Fibroblast of skin of left quadriceps (primary cell): ENCODE measurements at regions not wholly inside any gene's neighbourhood (a gene's known extent, or its start where the extent isn't known, plus 50 kb on each side); places are given as distances from the start of the nearest gene placed in this dataset.

ENCODE experiments used
- DNase-seq, 2 experiments: peaks; one replicate each; pipeline ENCODE4 v3.0.0-alpha.2; 2013; ENCODE audit warnings: low read depth in 2 of 2

DNA sequence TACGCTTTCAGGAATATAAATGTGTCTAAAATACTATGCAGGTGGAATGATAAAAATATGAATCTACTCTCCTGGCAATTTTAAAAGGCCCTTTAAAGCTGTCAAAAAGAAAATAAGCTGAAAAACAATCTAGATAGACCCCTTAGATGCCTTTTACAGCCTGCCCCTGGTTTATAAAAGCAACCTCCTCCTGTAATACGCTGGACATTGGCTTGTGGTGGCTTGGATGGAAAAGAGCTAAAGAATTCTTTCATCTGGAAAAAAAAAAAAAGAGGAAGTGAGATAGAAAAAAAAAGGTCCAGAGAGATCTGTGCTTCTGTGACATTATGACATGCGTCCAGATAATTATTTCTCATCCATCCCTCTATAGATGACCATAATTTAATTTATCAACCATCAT, 115.9 kb upstream of the NRSN1 start:
- no peak for DNase-seq

DNA sequence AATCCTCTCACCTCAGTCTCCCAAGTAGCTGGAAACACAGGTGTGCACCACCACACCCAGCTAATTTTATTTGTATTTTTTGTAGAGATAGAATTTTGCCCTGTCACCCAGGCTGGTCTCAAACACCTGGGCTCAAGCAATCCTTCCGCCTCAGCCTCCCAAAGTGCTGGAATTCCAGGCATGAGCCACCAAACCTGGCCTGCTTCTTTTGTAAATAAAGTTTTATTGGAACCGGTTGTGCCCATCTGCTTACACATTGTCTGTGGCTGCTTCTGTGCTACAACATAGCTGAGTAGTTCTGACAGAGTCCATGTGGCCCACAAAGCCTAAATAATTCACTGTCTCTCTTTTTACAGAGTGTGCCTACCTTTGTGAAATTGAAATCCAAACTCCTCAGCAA, 109.7 kb upstream of the NRSN1 start:
- no peak for DNase-seq

- DNase-seq = no peak
These were observed 109.2 kb upstream of the NRSN1 start for GRCh38 chr6:24016857-24017256.

DNA sequence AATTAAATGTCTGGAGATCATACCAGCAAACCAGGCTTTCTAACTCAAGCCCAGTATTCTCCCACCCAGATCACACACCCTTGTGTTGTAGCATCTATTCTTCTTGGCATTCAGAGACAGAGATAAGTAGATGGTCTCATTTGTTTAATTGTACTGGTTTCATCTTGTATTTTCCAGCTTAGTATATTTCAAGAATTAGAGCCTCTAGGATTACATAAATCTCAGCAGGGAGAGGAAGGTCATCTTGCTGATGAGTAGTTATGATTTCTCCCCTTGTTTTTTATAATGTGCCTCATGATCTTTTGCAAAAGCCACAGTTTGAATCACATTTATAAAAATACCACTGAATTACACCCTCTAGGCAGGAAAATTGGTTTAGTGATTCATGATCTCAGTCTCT, 106.6 kb upstream of the NRSN1 start:
- no peak for DNase-seq

GRCh38 chr6:24019830-24020229, 106.2 kb upstream of the NRSN1 start:
- no peak for DNase-seq

DNA sequence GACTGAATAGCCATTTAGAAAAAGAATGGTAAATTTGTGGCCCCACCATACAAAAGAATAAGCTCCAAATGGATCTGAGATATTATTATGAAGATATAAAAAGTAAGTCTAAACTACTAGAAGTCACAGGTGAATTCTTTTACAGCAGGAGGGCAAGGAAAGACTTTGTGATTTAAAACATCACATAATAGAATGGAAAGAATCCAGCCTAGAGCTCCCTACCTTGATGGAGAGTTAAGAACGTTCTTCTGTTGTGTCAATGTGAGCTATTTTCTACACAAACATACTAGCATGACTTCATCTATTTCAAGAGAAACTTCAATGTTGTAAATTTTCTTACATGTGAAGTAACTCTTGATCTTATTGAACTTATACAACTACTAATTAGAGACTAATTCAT, 100.0 kb upstream of the NRSN1 start:
- no peak for DNase-seq

GRCh38 chr6:24031496-24031895, 94.5 kb upstream of the NRSN1 start:
- no peak for DNase-seq

GRCh38 chr6:24032896-24033688, 92.9 kb upstream of the NRSN1 start:
- DNase-seq = no peak

DNA sequence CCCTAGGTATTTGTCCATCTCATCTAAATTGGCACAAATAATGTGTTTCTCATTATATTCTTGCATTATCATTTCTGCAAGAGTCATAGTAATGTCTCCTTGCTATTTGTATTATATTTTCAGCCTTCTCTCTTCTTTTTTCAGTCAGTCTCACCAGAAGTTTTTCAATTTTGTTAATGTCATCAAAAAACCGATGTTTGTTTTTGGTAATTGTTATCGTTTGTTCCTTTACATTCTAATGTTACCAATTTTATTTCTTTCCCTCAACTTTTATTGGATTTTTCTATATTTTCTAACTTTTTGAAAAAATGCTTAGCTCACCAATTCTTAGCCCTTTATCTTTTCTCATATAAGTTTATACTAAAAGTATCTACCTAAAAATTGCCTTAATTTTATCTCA, 82.2 kb upstream of the NRSN1 start:
- DNase-seq = no peak

DNA sequence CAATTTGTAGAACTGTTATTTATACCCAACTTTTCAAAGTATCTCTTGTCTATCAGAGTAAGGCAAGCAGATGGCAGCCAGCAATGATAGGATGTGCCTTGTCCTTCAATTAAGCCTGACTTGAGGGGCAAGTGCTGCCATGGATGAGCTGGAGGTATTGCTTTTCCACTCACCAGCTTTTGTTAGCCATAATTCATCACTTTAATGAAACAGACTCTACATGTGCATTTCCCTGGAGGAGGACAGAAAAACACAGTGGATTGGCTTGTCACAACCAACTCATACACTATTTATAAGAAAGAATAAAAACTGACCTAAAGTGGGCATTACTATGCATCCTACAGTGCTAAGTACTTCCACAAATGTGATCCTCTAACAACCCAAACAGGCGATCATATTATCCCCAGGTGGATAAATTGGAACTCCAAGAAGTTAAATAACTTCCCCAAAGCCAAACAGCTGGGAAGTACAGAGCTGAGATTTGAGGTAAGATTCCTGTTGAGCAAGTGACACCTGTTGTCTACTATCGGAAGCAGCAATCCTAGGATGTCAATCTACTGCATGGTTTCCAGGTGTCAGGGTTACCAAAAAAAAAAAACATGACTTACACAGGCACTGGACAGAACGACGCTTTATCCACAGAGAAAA, 73.9 kb upstream of the NRSN1 start:
- DNase-seq = no peak

DNA sequence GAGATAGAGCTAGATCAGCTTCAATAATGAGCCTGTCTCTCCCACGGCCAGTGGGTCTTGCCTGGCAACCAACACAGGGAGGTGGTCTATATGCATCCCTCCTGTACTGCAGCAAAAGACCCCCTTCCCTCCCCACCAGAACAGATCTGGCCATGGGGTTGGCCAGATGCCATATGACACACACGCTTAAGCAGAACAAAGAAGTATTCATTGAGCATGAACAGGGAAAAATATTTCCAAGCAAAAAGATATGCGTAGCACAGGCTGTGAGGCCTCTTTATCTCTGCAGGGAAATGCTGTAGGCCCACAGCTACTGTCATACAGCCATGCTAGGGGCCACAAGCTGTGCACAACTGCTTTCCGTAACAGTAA, 73.4 kb upstream of the NRSN1 start:
- no peak for DNase-seq

GRCh38 chr6:24053057-24053456, 73.0 kb upstream of the NRSN1 start:
- DNase-seq = no peak

DNA sequence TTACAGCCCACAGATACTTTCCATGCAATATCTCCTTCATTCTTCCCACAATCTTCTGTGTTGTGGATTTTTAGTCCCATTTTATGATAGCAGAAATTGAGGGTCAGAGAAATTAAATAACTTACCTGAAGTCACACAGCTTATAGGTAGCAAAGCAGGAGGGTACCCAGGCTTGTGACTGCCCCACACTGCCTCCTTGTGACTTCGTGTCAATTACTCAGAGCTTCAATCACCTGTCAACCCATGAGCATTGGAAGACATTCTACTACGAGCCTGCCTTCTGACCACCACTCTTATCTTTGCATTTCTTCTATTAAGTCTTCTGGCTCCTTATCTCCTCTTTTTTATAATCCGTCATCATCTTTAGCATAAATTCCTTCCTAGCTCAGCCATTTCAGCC, 71.6 kb upstream of the NRSN1 start:
- DNase-seq = no peak

DNA sequence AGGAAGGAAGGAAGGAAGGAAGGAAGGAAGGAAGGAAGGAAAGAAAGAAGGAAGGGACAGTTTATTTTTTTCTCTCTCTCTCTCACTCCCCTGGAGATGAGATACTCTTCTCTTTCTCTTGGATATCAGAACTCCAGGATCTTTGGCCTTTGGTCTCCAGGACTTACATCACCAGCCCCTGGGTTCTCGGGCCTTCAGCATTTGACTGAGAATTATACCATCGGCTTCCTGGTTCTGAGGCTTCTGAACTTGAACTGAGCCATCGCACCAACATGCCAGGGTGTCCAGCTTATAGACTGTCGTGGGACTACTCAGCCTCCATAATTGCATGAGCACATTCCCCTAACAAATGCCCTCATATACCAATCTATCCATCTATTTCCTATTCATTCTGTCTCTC, 69.4 kb upstream of the NRSN1 start:
- no peak for DNase-seq

DNA sequence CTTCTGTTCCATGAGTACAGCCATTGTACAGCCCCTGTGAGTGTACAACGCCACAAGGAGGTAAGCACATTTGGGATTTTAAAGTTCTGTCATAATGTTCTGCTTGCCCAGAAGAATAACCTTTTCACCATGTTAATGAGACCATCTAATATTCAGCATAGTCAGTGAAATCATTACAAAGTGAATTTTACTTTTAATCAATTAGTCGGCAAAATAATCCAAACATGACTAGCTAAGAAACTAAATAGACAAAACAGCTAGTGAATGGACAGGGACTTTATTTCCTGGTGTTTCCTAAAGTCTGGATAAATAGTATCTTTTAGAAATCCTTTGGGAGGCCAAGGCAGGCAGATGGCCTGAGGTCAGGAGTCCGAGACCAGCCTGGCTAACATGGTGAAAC, 69.0 kb upstream of the NRSN1 start:
- DNase-seq = no peak

- no peak for DNase-seq
These were observed 64.8 kb upstream of the NRSN1 start for GRCh38 chr6:24060982-24061754.

DNA sequence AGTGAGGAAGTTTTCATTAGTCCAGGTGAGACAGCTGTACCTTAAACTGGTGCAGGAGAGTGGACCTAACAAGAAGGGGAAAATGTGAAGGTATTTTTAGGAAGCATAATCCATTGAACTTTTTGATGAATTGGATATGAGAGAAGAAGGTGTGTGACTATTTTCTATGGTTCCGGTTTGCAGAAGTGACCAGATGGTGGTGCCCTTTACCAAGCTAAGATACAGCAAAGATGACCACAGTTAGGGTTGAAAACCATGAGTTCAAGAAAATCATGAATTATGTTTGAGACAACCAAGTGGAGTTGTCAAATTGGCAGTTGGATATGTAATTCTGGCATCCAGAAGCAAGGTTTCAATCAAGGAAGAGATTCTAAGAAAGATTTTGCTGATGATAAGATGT, 61.9 kb upstream of the NRSN1 start:
- DNase-seq = no peak

DNA sequence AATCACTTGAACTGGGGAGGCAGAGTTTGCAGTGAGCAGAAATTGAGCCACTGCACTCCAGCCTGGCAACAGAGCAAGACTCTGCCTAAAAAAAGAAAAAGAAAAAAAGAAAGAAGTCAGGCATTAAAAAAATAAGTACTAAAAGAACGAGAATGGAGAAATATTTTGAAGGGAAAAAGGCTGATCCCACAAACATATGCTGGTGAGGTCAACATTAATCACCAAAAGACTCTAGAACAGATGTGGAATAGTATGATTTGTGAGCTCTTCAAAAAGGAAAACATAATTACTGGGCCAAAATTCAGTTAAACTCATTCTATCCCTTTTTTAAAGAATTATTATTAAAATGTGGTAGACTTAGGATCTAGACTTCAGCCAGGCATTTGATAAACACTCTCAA, 61.2 kb upstream of the NRSN1 start:
- DNase-seq = no peak

- DNase-seq = no peak
These were observed 56.5 kb upstream of the NRSN1 start for GRCh38 chr6:24069526-24069925.

DNA sequence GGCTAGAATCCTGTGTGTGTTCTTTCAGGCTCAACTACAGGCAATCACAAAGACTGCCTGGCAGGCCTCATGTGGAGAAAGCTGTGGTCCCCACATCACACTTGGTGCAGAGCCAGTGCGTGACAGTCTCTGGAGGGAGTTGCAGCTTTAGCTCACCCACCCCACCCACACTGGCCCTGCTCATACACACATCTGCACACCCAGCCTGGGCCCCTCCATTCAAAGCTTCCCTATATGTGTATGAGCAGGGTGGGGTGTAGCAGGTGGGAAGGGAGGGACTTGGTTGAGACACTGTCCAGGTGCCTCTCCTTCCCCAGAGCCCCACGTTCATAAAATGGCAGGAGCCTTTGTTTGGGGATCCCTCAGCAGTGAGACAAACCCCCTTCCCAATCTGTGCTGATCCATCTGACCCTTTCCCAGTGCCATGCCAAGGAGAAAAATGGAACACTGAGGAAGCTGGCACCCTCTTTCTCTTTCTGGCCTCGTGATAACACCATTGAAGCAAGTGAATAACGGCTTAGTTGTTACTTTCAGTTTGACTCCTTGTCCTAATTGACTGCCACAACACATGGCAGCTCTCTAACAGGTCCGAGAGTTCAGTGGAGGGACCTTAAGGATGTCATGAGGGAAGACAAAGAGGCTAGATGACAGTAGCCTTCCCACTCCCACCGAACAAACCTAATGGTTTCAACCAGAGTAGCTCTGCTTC, 53.8 kb upstream of the NRSN1 start:
- DNase-seq = no peak

DNA sequence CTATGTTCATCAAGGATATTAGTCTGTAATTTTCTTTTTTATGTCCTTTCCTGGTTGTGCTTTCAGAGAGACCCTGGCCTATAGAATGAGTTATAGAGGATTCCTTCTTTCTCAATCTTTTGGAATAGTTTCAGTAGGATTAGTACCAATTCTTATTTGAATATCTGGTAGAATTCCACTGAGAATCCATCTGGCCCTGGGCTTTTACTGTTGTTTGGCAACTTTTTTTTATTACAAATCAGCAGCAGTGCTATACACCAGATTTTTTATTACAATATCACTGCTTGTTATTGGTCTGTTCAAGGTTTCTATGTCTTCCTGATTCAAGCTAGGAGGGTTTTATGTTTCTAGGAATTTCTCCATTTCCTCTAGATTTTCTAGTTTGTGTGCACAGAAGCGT, 50.0 kb upstream of the NRSN1 start:
- no peak for DNase-seq
